CD4-positive, alpha-beta T cell treated with Interleukin-17A for 4 hours (primary cell): ENCODE measurements at regions not wholly inside any gene's neighbourhood (a gene's known extent, or its start where the extent isn't known, plus 50 kb on each side); places are given as distances from the start of the nearest gene placed in this dataset.
"Not testable (repeated sequence)": the region's sequence is repeated elsewhere in the genome, so short reads cannot be mapped to it uniquely, and the experiment has no call there.

Experiments
- DNase-seq: peaks from one replicate; pipeline ENCODE4 v3.0.0-alpha.2; 2020; ENCODE audit warnings: mixed read lengths

- DNase-seq: no peak
These were observed 199.8 kb upstream of the CNTNAP2 start for GRCh38 chr7:145916776-145917175.

- DNase-seq: no peak
These were observed 200.9 kb upstream of the CNTNAP2 start for GRCh38 chr7:145915679-145916078.

- no peak for DNase-seq
These were observed 206.5 kb upstream of the CNTNAP2 start for GRCh38 chr7:145909991-145910513.

GRCh38 chr7:145903658-145904057, 212.9 kb upstream of the CNTNAP2 start:
- DNase-seq: no peak

GRCh38 chr7:145902123-145902522, 214.5 kb upstream of the CNTNAP2 start:
- DNase-seq: no peak

GRCh38 chr7:145899938-145900337, 216.7 kb upstream of the CNTNAP2 start:
- DNase-seq: no peak

- DNase-seq: no peak
These were observed 222.6 kb upstream of the CNTNAP2 start for GRCh38 chr7:145893925-145894535.

GRCh38 chr7:145884716-145885514, 231.7 kb upstream of the CNTNAP2 start:
- no peak for DNase-seq

GRCh38 chr7:145876376-145876775, 240.2 kb upstream of the CNTNAP2 start:
- no peak for DNase-seq

- DNase-seq: no peak
These were observed 241.3 kb upstream of the CNTNAP2 start for GRCh38 chr7:145875267-145875666.

GRCh38 chr7:145868935-145869334, 247.7 kb upstream of the CNTNAP2 start:
- no peak for DNase-seq

GRCh38 chr7:145862212-145862611, 254.4 kb upstream of the CNTNAP2 start:
- no peak for DNase-seq

- no peak for DNase-seq
These were observed 255.8 kb upstream of the CNTNAP2 start for GRCh38 chr7:145860809-145861208.

- DNase-seq: no peak
These were observed 266.0 kb upstream of the CNTNAP2 start for GRCh38 chr7:145850636-145851035.

- DNase-seq: no peak
These were observed 267.9 kb upstream of the CNTNAP2 start for GRCh38 chr7:145848691-145849090.

- DNase-seq: no peak
These were observed 271.3 kb upstream of the CNTNAP2 start for GRCh38 chr7:145845345-145845744.

- no peak for DNase-seq
These were observed 276.8 kb upstream of the CNTNAP2 start for GRCh38 chr7:145839814-145840213.

- DNase-seq: no peak
These were observed 284.9 kb upstream of the CNTNAP2 start for GRCh38 chr7:145831616-145832206.

- DNase-seq: no peak
These were observed 298.9 kb upstream of the CNTNAP2 start for GRCh38 chr7:145817687-145818086.

- no peak for DNase-seq
These were observed 304.4 kb upstream of the CNTNAP2 start for GRCh38 chr7:145812218-145812617.

GRCh38 chr7:145805496-145805895, 311.1 kb upstream of the CNTNAP2 start:
- not testable (repeated sequence) for DNase-seq

GRCh38 chr7:145797507-145797906, 319.1 kb upstream of the CNTNAP2 start:
- no peak for DNase-seq

- DNase-seq: no peak
These were observed 321.5 kb upstream of the CNTNAP2 start for GRCh38 chr7:145795132-145795531.
